Right kidney (tissue), 1 donor: ENCODE measurements at regions not wholly inside any gene's neighbourhood (a gene's known extent, or its start where the extent isn't known, plus 50 kb on each side); places are given as distances from the start of the nearest gene placed in this dataset.

ENCODE experiments used
- DNase-seq: peaks from one replicate; pipeline ENCODE4 v3.0.0-alpha.2; 2016

DNA sequence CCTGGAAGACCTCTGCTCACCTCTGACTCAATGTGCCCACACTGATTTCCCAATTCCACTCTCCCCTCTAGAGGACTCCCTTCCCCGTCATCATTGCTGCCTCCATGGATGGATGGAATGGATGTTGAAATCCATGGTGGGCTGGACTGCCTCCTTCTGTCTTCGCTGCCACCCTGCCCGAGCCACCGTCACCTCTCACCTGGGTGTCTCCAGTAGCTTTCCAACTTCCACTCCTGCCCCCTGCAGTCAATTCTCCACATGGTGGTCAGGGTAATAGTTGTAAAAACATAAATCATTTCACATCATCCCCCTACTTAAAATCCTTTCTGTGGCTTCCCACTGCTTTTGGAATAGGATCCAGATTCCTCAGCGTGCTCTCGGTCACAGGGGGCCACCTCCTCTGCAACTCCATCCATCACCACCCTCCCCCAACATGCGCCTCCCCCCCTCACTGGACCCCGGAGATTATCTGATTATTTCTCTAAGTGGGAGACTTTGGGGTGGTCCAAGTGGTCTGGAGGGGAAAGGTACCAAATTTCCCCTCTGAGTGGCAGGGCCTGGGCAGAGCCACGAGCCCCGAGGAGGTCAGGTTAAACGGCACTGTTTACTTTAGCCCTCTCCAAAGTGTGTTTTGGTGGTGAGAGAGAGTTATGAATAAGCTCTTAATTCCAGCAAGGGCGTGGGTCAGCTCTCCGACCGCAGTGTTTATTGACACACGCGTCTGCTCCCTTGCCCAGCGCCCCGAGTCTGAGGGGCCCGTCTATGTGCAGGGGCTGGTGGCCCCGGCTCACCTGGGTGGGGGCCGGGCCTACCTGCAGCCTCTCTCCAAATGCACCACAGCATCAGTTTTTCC lies 313.7 kb downstream of the MN1 start:
- DNase-seq: no peak

DNA sequence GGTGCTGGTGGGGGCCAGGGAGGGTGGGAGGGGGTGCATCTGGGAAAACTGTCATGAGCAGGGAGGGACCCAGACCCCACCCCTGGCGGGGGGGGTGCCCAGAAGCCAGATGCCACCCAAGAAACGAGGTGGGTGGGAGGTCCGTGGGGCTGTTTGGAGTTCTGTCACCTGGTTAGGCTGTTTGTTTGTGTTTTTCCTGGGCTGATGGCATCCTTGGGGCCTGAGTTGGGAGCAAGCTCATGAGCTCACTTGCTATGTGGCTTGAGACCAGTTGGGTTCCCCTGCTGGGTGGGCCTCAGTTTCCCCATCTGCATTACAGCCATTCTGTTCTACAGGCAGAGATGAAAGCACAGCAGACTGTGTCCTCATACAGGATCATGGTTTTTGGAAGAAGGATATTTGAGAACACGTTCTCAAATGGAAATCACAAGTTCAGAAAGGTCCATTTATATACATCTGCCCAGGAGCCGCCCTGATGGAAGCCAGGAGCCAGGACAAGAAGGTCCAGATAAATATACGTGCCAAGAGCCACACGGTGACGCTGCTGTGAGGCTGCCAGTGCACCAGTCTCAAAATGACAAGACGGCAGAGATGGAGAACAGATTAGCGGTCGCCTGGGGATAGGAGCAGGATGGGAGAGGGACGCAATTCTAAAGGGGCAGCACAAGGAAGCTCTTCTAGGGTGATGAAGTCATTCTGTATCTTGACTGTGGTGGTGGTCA lies 312.9 kb downstream of the MN1 start:
- DNase-seq: no peak

DNA sequence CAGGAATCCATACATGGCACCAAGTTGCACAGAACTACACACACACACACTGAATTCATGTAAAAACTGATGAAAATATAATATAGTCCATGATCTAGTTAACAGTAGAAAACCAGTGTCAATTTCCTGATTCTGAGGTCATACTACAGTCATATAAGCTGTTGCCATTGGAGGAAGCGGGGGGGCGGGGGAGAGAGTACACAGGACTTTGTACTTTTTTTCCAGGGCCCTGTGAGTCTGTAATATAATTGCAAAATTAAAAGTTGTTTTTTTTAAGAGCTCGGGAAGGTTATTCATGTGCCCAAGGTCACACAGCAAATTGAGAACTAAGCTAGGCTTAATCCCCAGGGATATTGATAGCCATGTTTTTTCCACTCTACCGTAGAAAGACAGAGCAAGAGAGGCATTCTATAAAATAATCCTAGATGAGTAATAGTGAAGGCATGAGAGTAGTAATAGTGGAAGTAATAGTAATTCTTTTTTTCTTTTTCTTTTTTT lies 312.3 kb downstream of the MN1 start:
- DNase-seq: no peak

DNA sequence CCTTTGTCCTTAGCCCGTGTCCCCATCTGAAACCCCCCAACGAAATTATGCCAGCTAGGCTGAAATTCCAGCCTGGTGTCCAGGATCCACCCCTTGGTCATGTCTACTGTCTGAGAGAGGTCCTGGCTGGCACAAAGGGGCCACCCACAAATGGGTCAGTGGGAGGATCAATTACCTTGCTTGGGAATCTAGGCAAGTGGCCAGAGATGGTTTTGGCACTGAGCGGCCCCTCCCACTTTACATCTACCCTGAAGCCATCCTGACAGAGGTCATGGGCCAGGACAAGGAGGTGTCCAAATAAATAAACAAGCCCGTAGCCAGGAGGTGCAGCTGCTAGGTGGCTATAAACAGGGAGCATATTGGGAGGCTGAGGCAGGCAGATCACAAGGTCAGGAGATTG lies 311.5 kb downstream of the MN1 start:
- DNase-seq: no peak

DNA sequence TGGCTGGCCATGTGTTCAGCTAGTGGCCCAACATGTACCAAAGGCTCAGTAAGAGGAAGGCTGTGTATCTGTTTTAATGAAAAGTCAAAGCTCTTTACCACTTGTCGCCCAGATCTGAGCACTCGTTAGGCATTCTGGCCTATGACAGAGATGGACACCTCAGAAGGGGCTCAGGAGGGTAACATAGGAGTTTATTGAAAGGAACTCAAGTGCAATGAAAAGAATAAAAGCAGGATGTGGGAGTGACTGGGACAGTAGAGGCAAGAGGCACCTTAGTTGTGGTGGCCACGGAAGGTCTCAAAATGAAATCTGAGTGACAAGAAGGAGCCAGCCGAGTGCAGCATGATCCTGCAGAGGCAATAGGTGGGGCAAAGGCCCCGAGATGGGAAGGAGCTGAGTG lies 309.7 kb downstream of the MN1 start:
- DNase-seq: no peak

DNA sequence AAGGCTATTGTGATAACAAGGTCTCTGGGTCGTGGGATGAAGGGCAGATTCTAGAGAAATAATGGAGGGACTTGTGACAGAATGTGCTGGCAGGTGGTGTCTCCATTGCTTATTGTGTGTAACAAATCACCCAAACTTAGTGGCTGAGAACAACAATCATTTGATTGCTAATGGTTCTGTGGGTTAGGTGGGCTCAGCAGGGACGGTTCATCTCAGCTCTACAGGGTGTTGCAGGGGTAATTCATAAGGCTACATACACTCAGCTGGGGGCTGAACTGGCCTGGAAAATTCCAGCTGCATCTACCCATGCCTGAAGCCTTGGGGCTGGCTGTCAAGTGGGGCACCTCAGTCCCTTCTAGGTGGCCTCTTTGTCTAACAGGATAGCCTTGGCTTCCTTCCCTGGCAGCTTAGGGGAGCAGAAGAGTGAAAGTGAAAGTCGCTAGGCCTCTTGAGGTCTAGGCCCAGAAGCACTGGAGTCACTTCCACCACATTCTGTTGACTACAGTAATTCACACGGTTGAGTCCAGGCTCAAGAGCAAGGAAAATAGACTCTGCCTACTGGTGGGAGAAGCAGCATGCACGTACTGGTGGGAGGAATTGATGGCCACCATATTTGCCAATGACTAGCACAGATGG lies 308.9 kb downstream of the MN1 start:
- DNase-seq: no peak

DNA sequence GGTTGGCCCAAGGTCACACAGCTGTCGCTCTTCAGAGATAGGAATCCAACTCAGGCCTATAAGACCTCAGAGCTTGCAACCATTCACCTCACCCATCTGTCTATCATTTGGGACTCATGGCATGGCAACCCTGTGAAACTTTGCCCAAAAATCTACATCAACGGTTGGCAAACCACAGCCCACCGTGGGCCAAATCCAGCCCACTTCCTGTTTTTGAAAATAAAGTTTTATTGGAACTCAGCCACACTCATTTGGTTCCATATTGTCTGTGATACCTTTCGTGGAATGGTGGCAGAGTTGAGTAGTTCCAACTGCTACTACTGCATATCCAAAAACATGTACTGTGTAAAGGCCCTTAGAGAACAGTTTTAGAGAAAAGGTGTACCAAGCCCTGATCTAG lies 307.8 kb downstream of the MN1 start:
- DNase-seq: no peak

DNA sequence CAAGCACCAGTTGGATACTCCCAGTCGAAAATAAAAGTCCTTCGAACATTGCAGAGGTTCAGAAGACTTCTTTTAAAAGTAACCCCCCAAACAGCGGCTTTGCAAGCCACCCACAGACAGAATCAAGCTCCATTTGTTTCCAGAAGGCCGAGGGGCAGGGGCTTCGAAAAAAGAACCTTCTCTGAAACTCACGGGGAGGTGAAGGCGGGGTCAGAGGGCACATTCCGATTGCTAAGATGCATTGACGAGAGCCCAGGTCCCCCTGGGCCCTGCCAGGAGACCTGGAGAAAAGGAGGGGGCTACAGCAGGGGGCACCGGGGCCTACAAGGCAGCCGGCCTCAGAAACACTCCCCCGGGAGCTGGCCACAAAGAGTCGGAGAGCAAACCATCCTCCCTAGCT lies 306.8 kb downstream of the MN1 start:
- DNase-seq: no peak

DNA sequence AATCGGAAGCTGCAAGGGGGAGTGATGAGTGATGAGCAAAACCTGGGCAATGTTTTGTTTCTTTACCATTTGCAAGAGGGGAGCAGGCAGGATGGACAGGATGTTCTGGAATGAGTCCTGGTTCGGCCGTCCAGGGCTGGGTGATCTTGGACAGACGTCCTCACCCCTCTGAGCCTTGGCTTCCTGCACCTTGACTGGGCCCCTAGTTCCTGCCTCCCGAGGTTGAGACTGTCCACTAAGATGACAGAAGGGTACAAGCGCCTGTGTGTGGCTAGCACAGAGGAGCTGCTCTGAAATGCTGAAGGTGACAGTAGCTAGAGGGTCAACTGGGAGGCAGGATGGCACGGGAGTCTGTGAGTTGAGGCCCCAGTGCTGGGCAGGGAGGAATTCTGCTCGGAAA lies 306.2 kb downstream of the MN1 start:
- DNase-seq: no peak

DNA sequence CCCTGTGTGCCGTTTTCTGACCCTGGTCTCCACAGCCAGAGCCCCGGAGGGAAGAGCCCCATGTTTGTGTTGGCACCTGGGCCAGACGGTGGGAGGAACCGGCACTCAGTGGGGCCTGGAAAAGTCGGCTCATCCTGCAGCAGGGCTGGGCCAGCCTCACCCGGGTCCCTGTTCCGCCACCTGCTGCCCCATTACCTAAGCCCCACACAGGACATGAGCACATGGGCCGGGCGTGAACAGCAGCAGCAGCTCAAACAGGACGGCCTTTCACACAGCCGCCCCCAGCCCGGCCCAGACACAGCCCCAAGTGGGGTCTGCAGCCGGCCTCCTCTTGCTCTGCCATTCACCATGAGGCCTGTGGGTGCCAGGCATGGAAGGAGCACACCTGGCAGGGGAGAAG lies 302.4 kb downstream of the MN1 start:
- no peak for DNase-seq

DNA sequence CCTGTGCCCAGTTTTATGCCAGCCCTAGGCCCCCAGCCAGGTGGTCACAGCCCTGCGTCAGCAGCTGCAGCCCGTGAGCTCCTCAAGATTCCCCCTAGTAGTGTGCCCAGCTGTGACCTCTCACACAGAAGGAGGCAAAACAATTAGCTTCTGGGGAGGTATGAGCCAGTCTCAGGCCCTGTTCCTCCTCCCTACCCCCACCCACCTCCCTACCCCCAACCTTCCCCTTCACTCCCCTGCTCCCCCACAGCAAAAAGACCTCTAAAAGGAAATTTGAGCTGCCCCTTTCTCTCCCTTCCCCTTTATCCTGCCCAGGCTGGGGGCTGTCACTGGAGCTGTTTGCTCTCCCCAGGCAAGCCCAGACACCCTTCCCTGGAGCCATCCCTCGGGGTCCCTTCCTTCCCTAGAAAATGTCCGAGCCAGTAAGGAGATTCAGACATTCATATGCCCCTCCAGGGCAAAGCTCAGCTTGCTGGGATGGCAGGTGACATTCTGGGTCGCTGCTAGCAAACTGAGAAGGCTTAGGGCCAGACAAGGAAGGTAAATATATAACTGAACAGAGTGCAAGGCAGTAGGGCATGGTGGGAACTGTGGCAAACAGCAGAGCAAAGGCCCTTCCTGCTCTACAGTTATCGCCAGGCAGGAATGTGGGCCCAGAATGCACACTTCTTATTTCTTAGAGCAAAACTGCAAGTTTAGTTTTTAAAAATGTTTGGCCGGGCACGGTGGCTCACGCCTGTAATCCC lies 300.2 kb downstream of the MN1 start:
- DNase-seq: no peak

DNA sequence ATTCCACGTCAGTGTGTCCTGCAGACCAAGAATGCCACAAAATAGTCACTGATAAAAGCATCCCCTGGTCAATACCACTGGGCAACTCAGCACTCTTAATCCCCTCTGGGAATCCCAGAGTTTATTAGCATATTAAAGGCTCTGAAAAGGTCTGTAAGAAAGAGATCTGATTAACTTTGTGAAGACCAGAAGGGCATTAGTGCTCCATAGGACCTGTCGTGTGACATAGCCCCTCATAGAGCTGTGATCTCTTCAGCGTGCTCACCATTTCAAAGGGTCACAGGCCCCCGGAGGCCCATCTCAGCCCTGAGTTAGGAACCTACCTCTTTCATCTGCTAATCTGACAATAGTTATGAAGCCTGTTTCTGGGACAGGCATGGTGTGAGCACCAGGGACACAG lies 299.2 kb downstream of the MN1 start:
- DNase-seq: no peak

DNA sequence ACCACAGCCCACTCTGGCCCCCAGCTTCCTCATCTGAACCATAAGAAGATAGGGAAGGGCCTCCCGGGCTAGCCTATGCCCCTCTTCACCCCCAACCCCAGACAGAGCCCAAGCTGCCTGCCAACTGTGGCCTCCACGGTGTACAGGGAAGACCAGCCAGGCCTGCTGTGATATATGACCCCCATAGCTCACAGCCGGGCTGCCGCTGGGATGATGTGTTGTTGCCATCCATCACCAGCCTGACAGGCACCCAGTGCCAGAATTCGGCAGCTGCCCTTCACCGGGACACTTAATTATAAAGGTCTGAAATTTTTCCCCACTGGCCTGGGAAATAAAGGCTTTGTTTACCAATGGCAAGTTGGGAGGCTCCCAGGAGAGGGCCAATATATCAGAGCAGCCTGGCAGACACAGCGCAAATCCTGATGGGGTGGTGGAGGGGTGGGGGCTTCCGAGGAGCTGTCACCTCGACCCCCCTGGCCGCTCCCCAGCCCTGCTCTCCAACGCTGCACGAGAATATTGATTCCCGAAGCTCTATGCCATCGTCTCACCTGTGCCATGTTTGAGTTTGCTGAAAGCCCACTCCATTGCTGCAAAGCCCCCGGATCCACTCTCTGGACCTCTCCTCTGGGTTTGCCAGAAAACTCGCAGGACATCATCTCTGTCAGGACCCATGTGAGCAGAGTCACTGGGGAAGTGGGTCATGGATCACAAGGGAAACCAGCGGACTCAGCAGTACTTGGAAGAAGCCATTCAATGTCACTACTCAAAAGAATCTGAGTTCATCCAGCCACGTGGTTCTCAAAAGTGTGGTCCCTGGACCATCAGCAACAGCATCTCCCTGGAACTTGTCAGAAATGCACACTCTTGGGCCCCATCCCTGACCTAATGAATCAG lies 296.9 kb downstream of the MN1 start:
- DNase-seq: no peak

DNA sequence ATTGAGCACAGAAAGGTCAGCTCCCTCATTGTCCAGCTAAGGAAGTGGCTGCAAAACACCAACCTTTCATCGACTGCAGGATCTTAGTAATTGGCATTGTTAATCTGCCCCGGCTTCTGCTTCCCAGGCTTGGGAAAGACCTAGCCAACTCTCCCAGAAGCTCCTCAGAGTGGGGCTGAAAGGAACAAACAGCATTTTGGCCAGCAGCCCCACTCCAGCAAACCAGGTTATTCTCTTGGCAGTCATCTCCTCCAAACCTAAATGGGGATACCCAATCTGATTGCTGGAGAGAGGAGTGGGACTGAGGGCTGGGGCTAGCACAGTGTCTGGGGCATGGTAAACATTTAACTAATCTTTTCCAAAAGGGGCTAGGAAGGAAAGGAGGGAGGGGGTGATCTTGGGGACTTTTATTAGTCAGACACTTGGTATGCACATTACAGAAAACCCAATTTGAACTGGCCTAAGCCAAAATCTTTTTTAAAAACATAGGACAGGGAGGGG lies 294.4 kb downstream of the MN1 start:
- DNase-seq: no peak

DNA sequence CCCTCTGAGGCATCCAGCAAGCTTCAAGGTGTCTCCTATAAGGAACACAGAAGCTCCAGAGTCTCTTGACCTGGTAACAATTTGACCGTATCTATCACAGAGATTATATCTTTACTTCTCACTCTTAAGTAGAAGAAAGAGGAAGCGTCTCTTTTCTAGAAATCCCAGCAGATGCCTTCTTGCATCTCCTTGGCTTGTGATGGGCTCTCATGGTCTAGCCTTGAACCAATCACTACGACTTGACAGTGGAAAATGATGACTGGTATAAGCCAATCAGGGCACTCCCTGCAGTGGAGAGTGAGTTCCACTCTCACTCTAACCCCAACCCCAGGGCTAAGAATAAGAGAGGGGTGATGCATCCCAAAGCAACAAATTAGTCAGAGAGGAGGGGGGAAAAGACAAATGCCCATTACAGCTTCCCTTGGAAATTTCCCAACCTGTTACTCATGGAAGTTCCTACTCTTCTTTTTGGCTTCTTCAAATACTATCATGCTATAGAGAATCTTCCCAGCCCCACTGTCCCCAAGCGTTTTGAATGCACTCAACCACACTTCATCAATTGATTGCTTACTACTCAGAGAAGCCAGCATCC lies 293.5 kb downstream of the MN1 start:
- no peak for DNase-seq

DNA sequence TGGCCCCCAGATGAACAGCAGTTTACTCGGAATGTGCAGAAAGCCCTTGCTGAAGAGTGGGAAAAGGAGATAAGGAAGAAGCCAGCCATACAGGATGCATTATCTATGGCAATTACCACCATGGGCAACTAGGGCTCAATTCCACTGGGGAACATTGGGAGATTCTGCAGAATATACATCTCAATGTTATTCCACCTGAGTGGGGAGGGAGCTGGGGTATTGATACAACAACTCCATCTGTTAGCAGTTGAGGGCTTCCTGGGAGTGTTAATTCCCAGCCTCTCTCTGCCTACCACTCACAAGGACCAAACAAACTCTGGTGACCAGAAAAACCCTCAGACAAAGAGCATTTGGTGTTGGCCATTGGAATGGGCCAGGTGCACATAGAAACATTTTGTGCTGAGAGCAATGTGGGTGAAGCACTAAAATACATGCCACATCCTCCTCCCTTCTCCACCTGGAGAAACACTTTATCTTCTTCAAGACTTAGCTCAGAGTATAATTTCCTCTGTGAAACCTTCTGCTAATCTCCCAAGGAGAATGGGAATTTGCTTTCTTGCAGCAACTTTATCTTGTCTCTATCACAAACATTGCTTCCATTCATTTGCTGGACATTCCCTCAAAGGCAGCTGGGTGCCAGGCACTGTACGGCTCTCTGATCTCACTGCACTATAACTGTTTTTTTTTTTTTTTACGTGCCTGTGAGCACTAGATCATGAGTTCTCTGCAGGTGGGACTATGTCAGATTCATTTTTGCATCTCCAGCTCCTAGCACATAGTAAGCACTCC lies 292.2 kb downstream of the MN1 start:
- no peak for DNase-seq

DNA sequence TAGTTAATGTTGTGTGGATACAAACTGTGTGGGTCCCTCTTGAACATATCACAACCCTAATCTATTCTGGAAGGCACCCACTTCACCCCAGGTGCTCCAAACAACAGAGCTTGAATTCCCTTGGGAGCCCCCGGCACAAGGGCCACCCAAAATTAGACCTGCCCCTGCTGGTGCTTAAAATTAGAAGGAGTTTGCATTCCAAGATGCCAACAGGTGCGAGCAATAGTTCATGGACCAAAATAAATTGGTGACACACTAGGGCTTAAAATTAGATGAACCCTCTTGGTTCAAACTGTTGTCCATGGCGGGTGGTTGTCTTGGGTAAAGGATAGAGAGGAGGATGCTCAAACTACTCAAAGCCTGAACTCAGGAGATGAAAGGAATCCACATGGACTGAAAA lies 291.5 kb downstream of the MN1 start:
- DNase-seq: no peak

DNA sequence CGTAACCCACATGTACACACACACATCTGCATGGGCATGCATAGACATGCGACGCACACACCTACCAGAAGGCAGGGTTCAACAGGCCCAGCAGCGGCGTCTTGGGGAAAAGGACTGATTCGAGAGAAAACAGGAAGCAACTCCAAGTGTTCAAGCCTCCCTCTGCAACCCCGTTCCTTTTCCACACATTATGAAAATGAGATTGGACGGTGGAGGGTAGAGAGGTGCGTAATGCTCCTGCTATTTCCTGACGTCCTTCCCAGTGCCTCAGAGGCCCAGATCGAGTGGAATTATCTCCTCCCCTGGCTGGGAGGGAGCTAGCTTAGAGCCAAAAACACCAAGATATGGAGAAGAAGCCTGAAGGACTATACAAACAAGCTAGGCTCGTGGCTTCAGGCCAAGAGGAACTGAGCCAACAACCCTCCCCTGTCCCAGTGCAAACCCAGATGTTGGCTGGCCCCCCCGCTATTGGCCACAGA lies 289.2 kb downstream of the MN1 start:
- no peak for DNase-seq

DNA sequence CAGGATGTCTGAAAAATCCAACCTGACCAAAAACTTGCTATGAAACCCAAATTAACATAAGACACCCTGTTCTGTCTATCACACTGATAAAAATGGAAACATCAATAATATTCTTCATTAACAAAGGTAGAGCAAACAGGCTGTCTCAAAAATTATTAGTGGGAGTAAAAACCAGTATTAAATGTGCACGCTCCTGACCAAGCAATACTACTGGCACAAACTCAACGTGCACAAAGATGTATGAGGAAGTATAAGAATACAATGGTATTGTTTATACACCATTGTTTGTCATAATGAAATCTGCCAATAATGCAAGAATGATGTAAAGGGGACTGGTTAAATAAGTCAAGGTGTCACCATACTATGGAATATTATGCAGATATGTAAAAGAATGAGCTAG lies 288.5 kb downstream of the MN1 start:
- no peak for DNase-seq
